Astrocyte of the spinal cord (primary cell): ENCODE measurements at regions not wholly inside any gene's neighbourhood (a gene's known extent, or its start where the extent isn't known, plus 50 kb on each side); places are given as distances from the start of the nearest gene placed in this dataset.
"Not testable (repeated sequence)": the region's sequence is repeated elsewhere in the genome, so short reads cannot be mapped to it uniquely, and the experiment has no call there.

Experiments
- DNase-seq: peaks from one replicate; pipeline ENCODE4 v3.0.0; 2011; ENCODE audit warnings: low read depth, low spot score
- H3K4me3 ChIP-seq: 2 replicates; pipeline ENCODE4 v1.5.1; 2011; ENCODE audit warnings: low read depth, mild to moderate bottlenecking, low read length, moderate library complexity
- CTCF ChIP-seq: IDR thresholded peaks from 2 replicates; pipeline ENCODE4 v1.5.1; 2012; ENCODE audit warnings: low read depth, mild to moderate bottlenecking, low read length, inconsistent platforms
- in situ Hi-C: cut with HindIII; loops from 2 replicates; pipeline ENCODE4 v1.10.0; 2017; ENCODE audit warnings: low sequenced_read_pairs

GRCh38 chr3:759106-759505 lies 333.7 kb upstream of the CNTN6 start:
- in situ Hi-C loops: no loop called here
- DNase-seq: no peak
- no peak for TF ChIP-seq CTCF
- no peak overlapping the region for H3K4me3 ChIP-seq

GRCh38 chr3:773433-773832 lies 319.4 kb upstream of the CNTN6 start:
- H3K4me3 ChIP-seq, in situ Hi-C loops, DNase-seq: not testable (repeated sequence)

- H3K4me3 ChIP-seq: no peak overlapping the region
- no peak for DNase-seq
- in situ Hi-C loops: no loop called here
- no peak for TF ChIP-seq CTCF
Measured at GRCh38 chr3:775178-775880, 317.5 kb upstream of the CNTN6 start.

GRCh38 chr3:780505-780904 lies 312.3 kb upstream of the CNTN6 start:
- no peak overlapping the region for H3K4me3 ChIP-seq
- DNase-seq: no peak
- no peak for TF ChIP-seq CTCF
- in situ Hi-C loops: no loop called here

- no peak for TF ChIP-seq CTCF
- H3K4me3 ChIP-seq: no peak overlapping the region
- DNase-seq: no peak
- in situ Hi-C loops: no loop called here
Measured at GRCh38 chr3:791442-791841, 301.4 kb upstream of the CNTN6 start.

GRCh38 chr3:792630-793029 lies 300.2 kb upstream of the CNTN6 start:
- in situ Hi-C loops: no loop called here
- TF ChIP-seq CTCF: no peak
- DNase-seq: no peak
- H3K4me3 ChIP-seq: no peak overlapping the region

GRCh38 chr3:804211-804610 lies 288.6 kb upstream of the CNTN6 start:
- DNase-seq: no peak
- no peak overlapping the region for H3K4me3 ChIP-seq
- in situ Hi-C loops: no loop called here
- TF ChIP-seq CTCF: no peak
